ENCODE measurements at regions not wholly inside any gene's neighbourhood (a gene's known extent, or its start where the extent isn't known, plus 50 kb on each side); places are given as distances from the start of the nearest gene placed in this dataset.

DNA sequence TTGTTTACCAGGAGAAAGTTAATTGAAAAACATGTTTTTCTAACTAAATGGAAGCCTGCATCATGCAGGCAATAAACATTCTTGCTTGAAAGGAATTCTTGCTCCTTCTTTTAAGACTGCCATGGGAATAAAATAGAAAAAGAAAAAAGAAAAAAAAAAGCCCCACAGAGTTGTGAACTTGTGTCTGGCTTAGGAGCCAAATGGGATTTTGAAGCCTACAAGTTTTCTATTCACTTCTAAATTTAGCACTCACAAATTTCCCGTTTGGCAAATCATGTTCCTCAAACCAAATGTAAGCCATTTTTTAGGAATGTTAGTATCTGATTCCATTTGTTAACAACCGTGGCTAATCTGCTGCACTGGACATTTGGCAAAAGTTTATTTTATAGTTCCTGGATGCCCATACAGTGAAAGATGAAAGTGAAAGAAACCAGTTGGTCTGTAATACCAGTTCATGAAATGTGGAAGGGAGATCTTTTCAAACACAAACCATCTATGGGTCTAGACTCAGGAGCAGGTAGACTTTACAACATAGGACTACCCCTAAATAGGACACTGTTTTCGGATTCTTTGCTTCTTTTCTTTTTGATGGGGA lies 133.8 kb upstream of the GMNC start:
- TF ChIP-seq TAF1 (IDR thresholded peaks at IDR 0.05; ENCODE audit: borderline replicate concordance, low read depth, low read length) (no peak), POLR2A (IDR thresholded peaks at IDR 0.05; ENCODE audit: low read depth, low read length) (no peak), POLR2AphosphoS5 (IDR thresholded peaks at IDR 0.05; ENCODE audit: low read depth, low read length) (no peak)

Measured in GM12892 (cell line).